HepG2 (cell line): ENCODE measurements at regions not wholly inside any gene's neighbourhood (a gene's known extent, or its start where the extent isn't known, plus 50 kb on each side); places are given as distances from the start of the nearest gene placed in this dataset.

Source experiments
- POLR2A ChIP-seq, 2 experiments: IDR thresholded peaks; 2 replicates each; pipeline ENCODE4 v1.6.1; 2011; ENCODE audit warnings: low read depth in 2 of 2, low read length in 2 of 2, mild to moderate bottlenecking in 1 of 2, moderate library complexity in 1 of 2; ENCODE audit not compliant: insufficient read depth in 1 of 2
- SP2 ChIP-seq: sonication (generic); formaldehyde crosslinking; IDR thresholded peaks from 2 replicates; pipeline ENCODE4 v1.5.1; 2020; ENCODE audit warnings: mild to moderate bottlenecking, missing genetic modification reagents
- SYNCRIP ChIP-seq: fragments of 200-400 bp; formaldehyde crosslinking; IDR thresholded peaks from 2 replicates; pipeline ENCODE4 v1.6.1; 2018; ENCODE audit warnings: mild to moderate bottlenecking, low read depth, low read length; ENCODE audit not compliant: insufficient read depth
- ZNF589 ChIP-seq: sonication (generic); formaldehyde crosslinking; conservative IDR thresholded peaks from 2 replicates; pipeline ENCODE4 v1.8.0; 2022; ENCODE audit warnings: mild to moderate bottlenecking, moderate library complexity, missing genetic modification reagents
- TF ChIP-seq, protein P1 (sequence below): sonication (generic); formaldehyde crosslinking; IDR thresholded peaks from 2 replicates; pipeline ENCODE4 v1.5.0; 2020; ENCODE audit warnings: mild to moderate bottlenecking, missing genetic modification reagents, moderate library complexity
- TF ChIP-seq, protein P2 (sequence below): IDR thresholded peaks from 2 replicates; pipeline ENCODE4 v1.6.1; 2018; ENCODE audit warnings: missing genetic modification reagents

DNA sequence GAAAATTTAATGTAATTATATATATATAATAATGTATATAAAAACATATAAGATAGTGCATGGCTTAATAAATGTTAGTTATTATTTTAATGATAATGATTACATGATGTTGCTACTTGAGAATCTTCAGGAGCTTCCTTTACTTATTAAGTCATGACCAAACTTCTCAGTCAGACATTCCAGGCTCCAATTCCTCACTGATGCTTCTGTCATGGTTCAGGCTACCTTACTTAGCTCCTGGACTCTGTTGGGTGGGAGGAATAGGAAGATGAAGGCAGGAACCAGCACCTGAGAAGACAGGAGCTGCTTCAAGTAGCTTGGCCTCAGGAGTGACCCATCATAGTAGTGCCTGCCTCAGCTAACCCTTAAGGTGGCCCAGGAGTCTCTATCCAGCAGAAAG lies 55.0 kb upstream of the EEPD1 start:
- TF ChIP-seq, protein P1, sequence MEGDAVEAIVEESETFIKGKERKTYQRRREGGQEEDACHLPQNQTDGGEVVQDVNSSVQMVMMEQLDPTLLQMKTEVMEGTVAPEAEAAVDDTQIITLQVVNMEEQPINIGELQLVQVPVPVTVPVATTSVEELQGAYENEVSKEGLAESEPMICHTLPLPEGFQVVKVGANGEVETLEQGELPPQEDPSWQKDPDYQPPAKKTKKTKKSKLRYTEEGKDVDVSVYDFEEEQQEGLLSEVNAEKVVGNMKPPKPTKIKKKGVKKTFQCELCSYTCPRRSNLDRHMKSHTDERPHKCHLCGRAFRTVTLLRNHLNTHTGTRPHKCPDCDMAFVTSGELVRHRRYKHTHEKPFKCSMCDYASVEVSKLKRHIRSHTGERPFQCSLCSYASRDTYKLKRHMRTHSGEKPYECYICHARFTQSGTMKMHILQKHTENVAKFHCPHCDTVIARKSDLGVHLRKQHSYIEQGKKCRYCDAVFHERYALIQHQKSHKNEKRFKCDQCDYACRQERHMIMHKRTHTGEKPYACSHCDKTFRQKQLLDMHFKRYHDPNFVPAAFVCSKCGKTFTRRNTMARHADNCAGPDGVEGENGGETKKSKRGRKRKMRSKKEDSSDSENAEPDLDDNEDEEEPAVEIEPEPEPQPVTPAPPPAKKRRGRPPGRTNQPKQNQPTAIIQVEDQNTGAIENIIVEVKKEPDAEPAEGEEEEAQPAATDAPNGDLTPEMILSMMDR, result no peak
- no peak for TF ChIP-seq POLR2A (IDR thresholded peaks at IDR 0.05; ENCODE audit: insufficient read depth in 1 of 2, low read depth in 2 of 2, low read length in 2 of 2)
- TF ChIP-seq, protein P2, sequence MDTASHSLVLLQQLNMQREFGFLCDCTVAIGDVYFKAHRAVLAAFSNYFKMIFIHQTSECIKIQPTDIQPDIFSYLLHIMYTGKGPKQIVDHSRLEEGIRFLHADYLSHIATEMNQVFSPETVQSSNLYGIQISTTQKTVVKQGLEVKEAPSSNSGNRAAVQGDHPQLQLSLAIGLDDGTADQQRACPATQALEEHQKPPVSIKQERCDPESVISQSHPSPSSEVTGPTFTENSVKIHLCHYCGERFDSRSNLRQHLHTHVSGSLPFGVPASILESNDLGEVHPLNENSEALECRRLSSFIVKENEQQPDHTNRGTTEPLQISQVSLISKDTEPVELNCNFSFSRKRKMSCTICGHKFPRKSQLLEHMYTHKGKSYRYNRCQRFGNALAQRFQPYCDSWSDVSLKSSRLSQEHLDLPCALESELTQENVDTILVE, result no peak
- no peak for TF ChIP-seq SP2 (CRISPR knock-in tag)
- TF ChIP-seq ZNF589, result no peak
- no peak for TF ChIP-seq SYNCRIP
